ENCODE measurements at regions not wholly inside any gene's neighbourhood (a gene's known extent, or its start where the extent isn't known, plus 50 kb on each side); places are given as distances from the start of the nearest gene placed in this dataset.
"Not testable (repeated sequence)": the region's sequence is repeated elsewhere in the genome, so short reads cannot be mapped to it uniquely, and the experiment has no call there.

DNA sequence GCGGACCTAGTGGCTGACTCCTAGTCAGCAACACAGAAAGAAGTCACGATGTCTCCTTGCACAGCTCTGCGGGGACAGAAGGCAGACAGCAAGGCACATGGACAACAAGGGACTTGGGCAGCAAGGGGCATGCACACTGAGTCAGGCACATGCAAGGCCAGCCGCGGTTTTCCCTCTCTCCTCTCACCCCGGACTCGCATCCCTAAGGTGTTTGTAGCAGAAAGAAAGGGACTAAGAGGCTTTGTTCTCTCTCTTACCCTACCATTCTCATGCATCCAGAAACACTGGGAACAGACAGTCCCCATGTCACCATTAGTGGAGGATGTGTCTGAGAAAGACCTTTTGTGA lies 193.3 kb upstream of the PHF14 start:
- TF ChIP-seq, protein P1, sequence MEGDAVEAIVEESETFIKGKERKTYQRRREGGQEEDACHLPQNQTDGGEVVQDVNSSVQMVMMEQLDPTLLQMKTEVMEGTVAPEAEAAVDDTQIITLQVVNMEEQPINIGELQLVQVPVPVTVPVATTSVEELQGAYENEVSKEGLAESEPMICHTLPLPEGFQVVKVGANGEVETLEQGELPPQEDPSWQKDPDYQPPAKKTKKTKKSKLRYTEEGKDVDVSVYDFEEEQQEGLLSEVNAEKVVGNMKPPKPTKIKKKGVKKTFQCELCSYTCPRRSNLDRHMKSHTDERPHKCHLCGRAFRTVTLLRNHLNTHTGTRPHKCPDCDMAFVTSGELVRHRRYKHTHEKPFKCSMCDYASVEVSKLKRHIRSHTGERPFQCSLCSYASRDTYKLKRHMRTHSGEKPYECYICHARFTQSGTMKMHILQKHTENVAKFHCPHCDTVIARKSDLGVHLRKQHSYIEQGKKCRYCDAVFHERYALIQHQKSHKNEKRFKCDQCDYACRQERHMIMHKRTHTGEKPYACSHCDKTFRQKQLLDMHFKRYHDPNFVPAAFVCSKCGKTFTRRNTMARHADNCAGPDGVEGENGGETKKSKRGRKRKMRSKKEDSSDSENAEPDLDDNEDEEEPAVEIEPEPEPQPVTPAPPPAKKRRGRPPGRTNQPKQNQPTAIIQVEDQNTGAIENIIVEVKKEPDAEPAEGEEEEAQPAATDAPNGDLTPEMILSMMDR (IDR thresholded peaks at IDR 0.05; ENCODE audit: low read depth, low read length), result no peak
- H3K4me3 ChIP-seq (ENCODE audit: low read depth, low read length), result no peak overlapping the region
- ChIA-PET CTCF (no interaction called here), POLR2A (no interaction called here)
- peaks cover 14% of the 10 kb centered on the region for H3K9me3 ChIP-seq (ENCODE audit: control insufficient read depth, insufficient read depth, low read length)
- no peak for DNase-seq (ENCODE audit: low read depth, low spot score)
- H3K27ac ChIP-seq (ENCODE audit: low read depth, low read length), result no peak overlapping the region
- H3K27me3 ChIP-seq (ENCODE audit: control insufficient read depth, insufficient read depth, low read length), result no peaks in the 10 kb centered on the region

DNA sequence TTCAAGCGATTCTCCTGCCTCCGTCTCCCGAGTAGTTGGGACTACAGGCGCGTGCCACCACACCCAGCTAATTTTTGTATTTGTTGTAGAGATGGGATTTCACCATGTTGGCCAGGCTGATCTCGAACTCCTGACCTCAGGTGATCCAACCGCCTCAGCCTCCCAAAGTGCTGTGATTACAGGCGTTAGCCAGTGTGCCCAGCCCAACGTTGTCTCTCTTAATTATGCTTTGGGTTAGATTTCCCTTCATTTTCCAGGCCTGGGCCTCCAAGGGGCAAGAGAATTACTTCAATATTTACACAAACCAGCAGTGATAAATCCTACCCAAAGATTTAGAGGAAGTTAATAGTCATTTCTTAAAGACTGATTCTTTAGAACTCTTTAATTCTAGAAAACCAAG lies 186.7 kb upstream of the PHF14 start:
- H3K4me3 ChIP-seq (ENCODE audit: low read depth, low read length); H3K27me3 ChIP-seq (ENCODE audit: control insufficient read depth, insufficient read depth, low read length); H3K27ac ChIP-seq (ENCODE audit: low read depth, low read length); POLR2A ChIA-PET; DNase-seq (ENCODE audit: low read depth, low spot score); CTCF ChIA-PET; H3K9me3 ChIP-seq (ENCODE audit: control insufficient read depth, insufficient read depth, low read length): not testable (repeated sequence)

DNA sequence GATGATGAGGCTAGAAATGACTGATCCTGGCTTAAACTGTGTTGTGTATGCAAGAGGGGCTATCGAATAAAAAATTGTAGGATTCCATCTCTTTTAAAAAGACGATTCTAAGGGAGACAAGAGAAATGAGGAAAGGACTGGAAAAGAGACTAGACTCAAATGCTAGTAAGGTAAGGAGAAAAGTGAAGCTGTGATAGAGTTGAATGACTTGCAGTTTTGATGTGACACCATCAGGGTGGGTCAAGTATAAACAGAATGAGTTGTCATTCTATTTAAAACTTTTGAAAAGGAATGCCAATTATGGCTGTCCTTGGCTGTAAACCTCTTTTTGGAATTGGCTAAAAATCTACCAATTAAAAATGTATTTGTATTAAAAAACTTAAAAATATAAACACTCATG lies 184.5 kb upstream of the PHF14 start:
- POLR2A ChIA-PET, result no interaction called here
- CTCF ChIA-PET, result no interaction called here
- Histone ChIP-seq H3K27ac (ENCODE audit: low read depth, low read length) (no peak overlapping the region), H3K4me3 (ENCODE audit: low read depth, low read length) (no peak overlapping the region), H3K9me3 (ENCODE audit: control insufficient read depth, insufficient read depth, low read length) (no peaks in the 10 kb centered on the region), H3K27me3 (ENCODE audit: control insufficient read depth, insufficient read depth, low read length) (no peaks in the 10 kb centered on the region)
- TF ChIP-seq, protein P1 (IDR thresholded peaks at IDR 0.05; ENCODE audit: low read depth, low read length), result no peak
- DNase-seq (ENCODE audit: low read depth, low spot score), result no peak

GRCh38 chr7:10790910-10791309 lies 182.8 kb upstream of the PHF14 start:
- H3K27me3 ChIP-seq (ENCODE audit: control insufficient read depth, insufficient read depth, low read length), result no peaks in the 10 kb centered on the region
- no peak overlapping the region for H3K27ac ChIP-seq (ENCODE audit: low read depth, low read length)
- TF ChIP-seq, protein P1 (IDR thresholded peaks at IDR 0.05; ENCODE audit: low read depth, low read length), result no peak
- H3K4me3 ChIP-seq (ENCODE audit: low read depth, low read length), result no peak overlapping the region
- no peaks in the 10 kb centered on the region for H3K9me3 ChIP-seq (ENCODE audit: control insufficient read depth, insufficient read depth, low read length)
- no peak for DNase-seq (ENCODE audit: low read depth, low spot score)
- ChIA-PET CTCF (no interaction called here), POLR2A (no interaction called here)

DNA sequence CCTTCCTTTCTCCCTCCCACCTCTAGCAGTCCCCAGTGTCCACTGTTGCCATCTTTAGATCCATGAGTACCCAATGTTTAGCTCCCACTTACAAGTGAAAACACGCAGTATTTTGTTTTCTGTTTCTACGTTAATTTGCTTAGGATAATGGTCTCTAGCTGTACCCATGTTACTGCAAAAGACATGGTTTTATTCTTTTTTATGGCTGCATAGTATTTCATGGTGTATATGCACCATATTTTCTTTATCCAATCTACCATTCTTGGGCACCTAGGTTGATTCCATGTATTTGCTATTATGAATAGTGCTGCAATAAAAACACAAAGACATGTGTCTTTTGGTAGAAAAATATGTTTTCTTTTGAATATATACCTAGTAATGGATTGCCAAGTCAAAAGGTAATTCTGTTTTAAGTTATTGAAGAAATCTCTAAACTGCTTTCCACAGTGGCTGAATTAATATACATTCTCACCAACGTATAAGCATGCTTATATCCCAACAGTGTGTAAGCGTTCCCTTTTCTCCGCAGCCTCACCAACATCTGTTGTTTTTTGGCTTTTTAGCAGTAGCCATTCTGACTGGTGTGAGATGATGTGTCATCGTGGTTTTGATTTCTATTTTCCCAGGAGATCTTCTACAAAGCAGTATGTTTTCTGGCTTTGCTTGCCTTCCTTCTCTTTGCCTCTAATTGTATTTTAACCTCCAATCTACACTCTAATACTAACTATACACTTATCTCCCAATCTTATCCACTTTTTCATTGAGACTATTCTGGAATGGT lies 179.5 kb upstream of the PHF14 start:
- no peak for DNase-seq (ENCODE audit: low read depth, low spot score)
- TF ChIP-seq, protein P1 (IDR thresholded peaks at IDR 0.05; ENCODE audit: low read depth, low read length), result no peak
- H3K27ac ChIP-seq (ENCODE audit: low read depth, low read length), result no peak overlapping the region
- H3K9me3 ChIP-seq (ENCODE audit: control insufficient read depth, insufficient read depth, low read length), result no peaks in the 10 kb centered on the region
- CTCF ChIA-PET, result no interaction called here
- H3K27me3 ChIP-seq (ENCODE audit: control insufficient read depth, insufficient read depth, low read length), result no peaks in the 10 kb centered on the region
- no peak overlapping the region for H3K4me3 ChIP-seq (ENCODE audit: low read depth, low read length)
- POLR2A ChIA-PET, result no interaction called here

Measured in AG04450 (cell line).